ENCODE measurements at regions not wholly inside any gene's neighbourhood (a gene's known extent, or its start where the extent isn't known, plus 50 kb on each side); places are given as distances from the start of the nearest gene placed in this dataset.
"Not testable (repeated sequence)": the region's sequence is repeated elsewhere in the genome, so short reads cannot be mapped to it uniquely, and the experiment has no call there.

DNA sequence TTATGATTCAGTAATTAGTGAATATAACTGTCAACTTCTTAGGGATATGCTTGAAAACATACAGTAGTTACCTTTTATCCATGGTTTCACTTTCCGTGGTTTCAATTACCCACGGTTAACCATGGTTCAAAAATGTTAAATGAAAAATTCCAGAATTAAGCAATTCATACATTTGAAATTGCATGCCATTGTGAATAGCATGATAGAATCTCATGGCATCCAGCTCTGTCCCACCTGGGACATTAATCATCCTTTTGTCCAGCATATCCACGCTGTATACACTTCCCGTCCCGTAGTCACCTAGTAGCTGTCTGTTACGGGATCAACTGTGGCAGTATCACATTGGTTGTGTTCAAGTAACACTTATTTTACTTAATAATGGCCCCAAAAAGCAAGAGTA is 781.7 kb upstream of the CITED2 start:
- no peaks in the 10 kb centered on the region for H3K36me3 ChIP-seq (replicated peaks in 1 of 2)
- no peak for DNase-seq
- TF ChIP-seq POLR2A (IDR thresholded peaks at IDR 0.05), result no peak
- TF ChIP-seq, protein P1, sequence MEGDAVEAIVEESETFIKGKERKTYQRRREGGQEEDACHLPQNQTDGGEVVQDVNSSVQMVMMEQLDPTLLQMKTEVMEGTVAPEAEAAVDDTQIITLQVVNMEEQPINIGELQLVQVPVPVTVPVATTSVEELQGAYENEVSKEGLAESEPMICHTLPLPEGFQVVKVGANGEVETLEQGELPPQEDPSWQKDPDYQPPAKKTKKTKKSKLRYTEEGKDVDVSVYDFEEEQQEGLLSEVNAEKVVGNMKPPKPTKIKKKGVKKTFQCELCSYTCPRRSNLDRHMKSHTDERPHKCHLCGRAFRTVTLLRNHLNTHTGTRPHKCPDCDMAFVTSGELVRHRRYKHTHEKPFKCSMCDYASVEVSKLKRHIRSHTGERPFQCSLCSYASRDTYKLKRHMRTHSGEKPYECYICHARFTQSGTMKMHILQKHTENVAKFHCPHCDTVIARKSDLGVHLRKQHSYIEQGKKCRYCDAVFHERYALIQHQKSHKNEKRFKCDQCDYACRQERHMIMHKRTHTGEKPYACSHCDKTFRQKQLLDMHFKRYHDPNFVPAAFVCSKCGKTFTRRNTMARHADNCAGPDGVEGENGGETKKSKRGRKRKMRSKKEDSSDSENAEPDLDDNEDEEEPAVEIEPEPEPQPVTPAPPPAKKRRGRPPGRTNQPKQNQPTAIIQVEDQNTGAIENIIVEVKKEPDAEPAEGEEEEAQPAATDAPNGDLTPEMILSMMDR (IDR thresholded peaks at IDR 0.05), result no peak
- H3K27ac ChIP-seq, result no peak overlapping the region
- no peaks in the 10 kb centered on the region for H3K27me3 ChIP-seq
- no peak overlapping the region for H3K4me3 ChIP-seq
- no peaks in the 10 kb centered on the region for H3K4me1 ChIP-seq (replicated peaks in 1 of 2)
- WGBS, 4 donors, result 93 to 96% (median 95%) methylated on average over 6 of the region's 6 CpGs
- intact Hi-C loops (cut with DNase I), result no loop called here
- no peaks in the 10 kb centered on the region for H3K9me3 ChIP-seq (replicated peaks in 1 of 3)

DNA sequence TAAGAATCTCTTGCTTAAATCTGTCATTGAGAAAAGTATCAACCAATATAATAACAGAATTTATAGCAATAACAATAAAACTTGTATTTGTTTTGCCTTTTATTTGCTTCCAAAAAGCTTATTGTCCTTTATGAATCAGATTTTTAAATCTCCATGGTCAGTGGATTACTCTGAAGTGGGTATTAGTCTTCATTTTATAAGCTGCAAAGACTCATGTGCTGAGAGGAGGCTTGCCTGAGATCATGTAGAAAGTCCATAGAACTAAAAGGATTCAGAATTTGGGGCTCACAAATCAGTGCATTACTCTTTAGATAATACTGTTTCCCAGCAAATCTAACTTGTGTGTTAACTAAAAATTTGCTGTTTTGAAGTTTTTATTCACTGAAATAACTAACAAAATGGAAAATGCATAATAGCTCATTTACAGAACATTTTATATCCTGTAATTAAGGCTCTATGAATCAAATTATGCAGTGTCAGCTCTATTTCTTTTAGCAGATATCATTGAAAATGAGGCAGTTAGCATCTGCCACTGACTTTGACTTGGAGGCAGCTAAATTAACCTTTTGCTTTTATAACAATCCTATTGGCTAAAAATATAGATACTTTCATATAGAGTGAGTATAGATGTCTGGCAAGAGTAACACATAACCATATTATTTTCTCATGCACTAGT is 781.1 kb upstream of the CITED2 start:
- Histone ChIP-seq H3K4me1 (replicated peaks in 1 of 2) (no peaks in the 10 kb centered on the region), H3K36me3 (replicated peaks in 1 of 2) (no peaks in the 10 kb centered on the region), H3K27ac (no peak overlapping the region), H3K9me3 (replicated peaks in 1 of 3) (no peaks in the 10 kb centered on the region), H3K4me3 (no peak overlapping the region), H3K27me3 (no peaks in the 10 kb centered on the region)
- intact Hi-C loops (cut with DNase I), result no loop called here
- TF ChIP-seq POLR2A (IDR thresholded peaks at IDR 0.05), result no peak
- TF ChIP-seq, protein P1 (IDR thresholded peaks at IDR 0.05), result no peak
- no peak for DNase-seq

DNA sequence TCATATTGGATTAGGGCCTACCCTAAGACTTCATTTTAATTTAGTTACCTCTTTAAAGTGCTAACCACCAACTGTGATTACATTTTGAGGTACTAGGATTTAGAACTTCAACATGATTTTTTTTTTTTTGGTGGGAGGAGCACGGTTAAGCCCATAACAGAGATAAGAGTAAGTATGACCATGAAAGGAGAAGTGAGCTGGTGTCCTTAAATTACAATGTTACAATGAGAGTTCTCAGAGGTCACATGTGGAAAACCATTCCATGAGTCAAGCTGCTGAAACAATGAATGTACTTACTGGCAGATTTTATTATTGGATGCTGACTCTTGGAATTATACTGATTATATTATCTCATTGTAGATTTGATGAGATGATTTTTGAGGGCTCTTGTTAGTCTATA is 779.3 kb upstream of the CITED2 start:
- Histone ChIP-seq H3K9me3 (replicated peaks in 1 of 3) (no peaks in the 10 kb centered on the region), H3K4me1 (replicated peaks in 1 of 2) (no peaks in the 10 kb centered on the region), H3K27ac (no peak overlapping the region), H3K27me3 (no peaks in the 10 kb centered on the region), H3K36me3 (replicated peaks in 1 of 2) (no peaks in the 10 kb centered on the region), H3K4me3 (no peak overlapping the region)
- no peak for DNase-seq
- TF ChIP-seq, protein P1 (IDR thresholded peaks at IDR 0.05), result no peak
- TF ChIP-seq POLR2A (IDR thresholded peaks at IDR 0.05), result no peak
- WGBS, 4 donors, result 58 to 77% (median 66%) methylated on average over 1 of the region's 1 CpG
- intact Hi-C loops (cut with DNase I), result no loop called here

DNA sequence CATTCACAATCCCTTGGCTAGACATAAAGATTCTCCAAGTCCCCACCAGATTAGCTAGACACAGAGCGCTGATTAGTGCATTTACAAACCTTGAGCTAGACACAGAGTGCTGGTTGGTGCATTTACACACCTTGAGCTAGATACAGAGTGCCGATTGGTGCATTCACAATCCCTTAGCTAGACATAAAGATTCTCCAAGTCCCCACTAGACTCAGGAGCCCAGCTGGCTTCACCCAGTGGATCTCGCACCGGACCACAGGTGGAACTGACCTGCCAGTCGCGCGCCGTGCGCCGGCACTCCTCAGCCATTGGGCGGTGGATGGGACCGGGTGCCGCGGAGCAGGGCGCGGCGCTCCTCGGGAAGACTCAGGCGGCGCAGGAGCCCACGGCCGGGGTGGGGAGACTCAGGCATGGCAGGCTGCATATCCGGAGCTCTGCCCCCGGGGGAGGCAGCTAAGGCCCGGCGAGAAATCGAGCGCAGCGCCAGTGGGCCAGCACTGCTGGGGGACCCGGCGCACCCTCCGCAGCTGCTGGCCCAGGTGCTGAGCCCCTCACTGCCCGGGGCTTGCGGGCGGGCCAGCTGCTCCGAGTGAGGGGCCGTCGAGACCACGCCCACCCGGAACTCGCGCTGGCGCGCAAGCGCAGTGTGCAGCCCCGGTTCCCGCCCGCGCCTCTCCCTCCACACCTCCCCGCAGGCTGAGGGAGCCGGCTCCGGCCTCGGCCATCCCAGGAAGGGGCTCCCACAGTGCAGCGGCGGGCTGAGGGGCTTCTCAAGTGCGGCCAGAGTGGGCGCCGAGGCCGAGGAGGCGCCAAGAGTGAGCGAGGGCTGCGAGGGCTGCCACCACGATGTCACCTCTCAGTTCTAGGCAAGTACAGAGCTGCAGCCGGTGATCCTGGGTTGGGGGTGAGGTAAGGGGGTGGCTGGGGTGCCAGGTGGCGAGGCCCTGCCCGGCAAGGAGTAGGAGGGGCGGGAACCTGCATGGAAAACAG is 773.7 kb upstream of the CITED2 start:
- intact Hi-C loops (cut with DNase I); H3K9me3 ChIP-seq (replicated peaks in 1 of 3); H3K27ac ChIP-seq; H3K36me3 ChIP-seq (replicated peaks in 1 of 2); H3K4me1 ChIP-seq (replicated peaks in 1 of 2); H3K27me3 ChIP-seq; DNase-seq; H3K4me3 ChIP-seq: not testable (repeated sequence)
- WGBS, 4 donors, result 91 to 99% (median 97%) methylated on average over 39 to 67 of the region's 67 CpGs
